Neural crest cell (in vitro differentiated cells): ENCODE measurements at regions not wholly inside any gene's neighbourhood (a gene's known extent, or its start where the extent isn't known, plus 50 kb on each side); places are given as distances from the start of the nearest gene placed in this dataset.

ENCODE experiments used
- DNase-seq: peaks from one replicate; pipeline ENCODE4 v3.0.0; 2021; ENCODE audit warnings: low read depth, mixed read lengths, low spot score
- H3K27ac Mint-ChIP-seq: one replicate; pipeline ENCODE4 v1.8.0; 2021; ENCODE audit warnings: mild to moderate bottlenecking, mixed read lengths; ENCODE audit not compliant: unreplicated experiment
- H3K27me3 Mint-ChIP-seq: 2 replicates; pipeline ENCODE4 v1.8.0; 2021; ENCODE audit warnings: low read depth, mild to moderate bottlenecking, mixed read lengths
- H3K36me3 Mint-ChIP-seq: 2 replicates; pipeline ENCODE4 v1.8.0; 2021; ENCODE audit warnings: low read depth, mild to moderate bottlenecking, mixed read lengths
- H3K4me1 Mint-ChIP-seq: 2 replicates; pipeline ENCODE4 v1.8.0; 2021; ENCODE audit warnings: mixed read lengths
- H3K4me3 Mint-ChIP-seq: one replicate; pipeline ENCODE4 v1.8.0; 2021; ENCODE audit warnings: mild to moderate bottlenecking, mixed read lengths
- H3K9me3 Mint-ChIP-seq: 2 replicates; pipeline ENCODE4 v1.8.0; 2021; ENCODE audit warnings: mixed read lengths
- TF ChIP-seq, protein P1 (sequence below): fragments of 200-600 bp; sonication (generic); conservative IDR thresholded peaks from 2 replicates; pipeline ENCODE4 v1.5.0; 2021; ENCODE audit warnings: antibody characterized with exemption, mild to moderate bottlenecking

GRCh38 chr5:107146901-107147300 is 523.8 kb downstream of the EFNA5 start:
- no peak overlapping the region for H3K27ac Mint-ChIP-seq
- no peak overlapping the region for H3K4me3 Mint-ChIP-seq
- no peaks in the 10 kb centered on the region for H3K27me3 Mint-ChIP-seq
- peaks cover 10% of the 10 kb centered on the region for H3K4me1 Mint-ChIP-seq
- DNase-seq: no peak
- TF ChIP-seq, protein P1, sequence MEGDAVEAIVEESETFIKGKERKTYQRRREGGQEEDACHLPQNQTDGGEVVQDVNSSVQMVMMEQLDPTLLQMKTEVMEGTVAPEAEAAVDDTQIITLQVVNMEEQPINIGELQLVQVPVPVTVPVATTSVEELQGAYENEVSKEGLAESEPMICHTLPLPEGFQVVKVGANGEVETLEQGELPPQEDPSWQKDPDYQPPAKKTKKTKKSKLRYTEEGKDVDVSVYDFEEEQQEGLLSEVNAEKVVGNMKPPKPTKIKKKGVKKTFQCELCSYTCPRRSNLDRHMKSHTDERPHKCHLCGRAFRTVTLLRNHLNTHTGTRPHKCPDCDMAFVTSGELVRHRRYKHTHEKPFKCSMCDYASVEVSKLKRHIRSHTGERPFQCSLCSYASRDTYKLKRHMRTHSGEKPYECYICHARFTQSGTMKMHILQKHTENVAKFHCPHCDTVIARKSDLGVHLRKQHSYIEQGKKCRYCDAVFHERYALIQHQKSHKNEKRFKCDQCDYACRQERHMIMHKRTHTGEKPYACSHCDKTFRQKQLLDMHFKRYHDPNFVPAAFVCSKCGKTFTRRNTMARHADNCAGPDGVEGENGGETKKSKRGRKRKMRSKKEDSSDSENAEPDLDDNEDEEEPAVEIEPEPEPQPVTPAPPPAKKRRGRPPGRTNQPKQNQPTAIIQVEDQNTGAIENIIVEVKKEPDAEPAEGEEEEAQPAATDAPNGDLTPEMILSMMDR: no peak
- peaks cover 2% of the 10 kb centered on the region for H3K36me3 Mint-ChIP-seq
- H3K9me3 Mint-ChIP-seq: peaks cover 2% of the 10 kb centered on the region

GRCh38 chr5:107135391-107135790 is 535.3 kb downstream of the EFNA5 start:
- TF ChIP-seq, protein P1: no peak
- H3K27ac Mint-ChIP-seq: no peak overlapping the region
- no peaks in the 10 kb centered on the region for H3K27me3 Mint-ChIP-seq
- H3K4me3 Mint-ChIP-seq: no peak overlapping the region
- H3K36me3 Mint-ChIP-seq: peaks cover 15% of the 10 kb centered on the region
- H3K4me1 Mint-ChIP-seq: no peaks in the 10 kb centered on the region
- peaks cover 26% of the 10 kb centered on the region for H3K9me3 Mint-ChIP-seq
- DNase-seq: no peak

- Mint-ChIP-seq H3K36me3 (peaks cover 11% of the 10 kb centered on the region), H3K27ac (no peak overlapping the region), H3K4me1 (no peaks in the 10 kb centered on the region), H3K4me3 (no peak overlapping the region), H3K27me3 (no peaks in the 10 kb centered on the region), H3K9me3 (peaks cover 21% of the 10 kb centered on the region)
- TF ChIP-seq, protein P1: no peak
- DNase-seq: no peak
Measured at GRCh38 chr5:107134931-107135330, 535.8 kb downstream of the EFNA5 start.

GRCh38 chr5:107129051-107129450 is 541.7 kb downstream of the EFNA5 start:
- Mint-ChIP-seq H3K27ac (no peak overlapping the region), H3K27me3 (no peaks in the 10 kb centered on the region), H3K36me3 (peaks cover 6% of the 10 kb centered on the region), H3K4me1 (no peaks in the 10 kb centered on the region), H3K4me3 (no peak overlapping the region), H3K9me3 (peaks cover 10% of the 10 kb centered on the region)
- TF ChIP-seq, protein P1: no peak
- no peak for DNase-seq

DNA sequence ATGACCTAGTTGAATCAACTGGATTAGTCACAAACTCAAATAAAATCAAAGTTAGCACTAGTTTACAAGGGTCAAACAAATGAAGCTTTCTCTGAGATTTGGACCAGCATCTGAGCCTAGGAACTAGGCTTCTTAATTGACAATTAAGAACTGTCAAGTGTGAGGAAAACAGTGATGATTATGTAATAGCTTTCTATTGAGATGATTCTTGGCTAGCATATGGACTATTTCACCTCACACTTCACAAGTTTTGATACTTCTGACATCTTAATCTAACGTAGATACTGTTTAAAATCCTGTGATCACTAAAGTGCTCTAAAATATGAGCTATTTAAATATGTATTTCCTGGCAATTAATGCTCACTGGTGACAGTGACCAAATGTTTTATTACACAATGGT is 542.9 kb downstream of the EFNA5 start:
- Mint-ChIP-seq H3K4me1 (no peaks in the 10 kb centered on the region), H3K27me3 (no peaks in the 10 kb centered on the region), H3K27ac (no peak overlapping the region), H3K9me3 (peaks cover 10% of the 10 kb centered on the region), H3K36me3 (peaks cover 3% of the 10 kb centered on the region), H3K4me3 (no peak overlapping the region)
- TF ChIP-seq, protein P1: no peak
- DNase-seq: no peak

- no peaks in the 10 kb centered on the region for H3K9me3 Mint-ChIP-seq
- H3K4me3 Mint-ChIP-seq: no peak overlapping the region
- no peak for DNase-seq
- TF ChIP-seq, protein P1: no peak
- no peak overlapping the region for H3K27ac Mint-ChIP-seq
- H3K27me3 Mint-ChIP-seq: no peaks in the 10 kb centered on the region
- no peaks in the 10 kb centered on the region for H3K4me1 Mint-ChIP-seq
- no peaks in the 10 kb centered on the region for H3K36me3 Mint-ChIP-seq
Measured at GRCh38 chr5:107126341-107126740, 544.4 kb downstream of the EFNA5 start.
